Peyer's patch (tissue), 4 donors: ENCODE measurements at regions not wholly inside any gene's neighbourhood (a gene's known extent, or its start where the extent isn't known, plus 50 kb on each side); places are given as distances from the start of the nearest gene placed in this dataset.

Experiments used
- CTCF ChIP-seq, 6 experiments: fragments of 450-650 bp in 4 of 6; fragments of 200-600 bp in 2 of 6; sonication (generic) in 1 of 6; IDR thresholded peaks; one replicate each; pipeline ENCODE4 v1.5.1; 2017 to 2019; ENCODE audit warnings: antibody characterized with exemption in 6 of 6, mild to moderate bottlenecking in 3 of 6, moderate library complexity in 1 of 6
- POLR2A ChIP-seq, 2 donors: fragments of 450-650 bp; IDR thresholded peaks; one replicate each; pipeline ENCODE4 v1.5.1; 2017; ENCODE audit warnings: antibody characterized with exemption in 2 of 2, mild to moderate bottlenecking in 2 of 2, moderate library complexity in 2 of 2

GRCh38 chr16:59205403-59205802, 471.3 kb upstream of the GOT2 start:
- TF ChIP-seq POLR2A (IDR thresholded peaks at IDR 0.05) (no peak), CTCF (IDR thresholded peaks at IDR 0.05) (no peak)
